HCT116 (cell line): ENCODE measurements at regions not wholly inside any gene's neighbourhood (a gene's known extent, or its start where the extent isn't known, plus 50 kb on each side); places are given as distances from the start of the nearest gene placed in this dataset.

Experiments used
- ATAC-seq: fragments of 200-7000 bp; cut with Tn5 transposase; 2 replicates; pipeline ENCODE4 v1.9.1; 2020; ENCODE audit warnings: mild to moderate bottlenecking, moderate library complexity
- BruUV-seq: library from RNA; stranded (reverse); fragments of 400-500 nt; replicated peaks from 2 replicates; lab custom pipeline; 2021; lab: Mats Ljungman, UMichigan
- CTCF ChIA-PET: fragments of 300-600 bp; sonication (Branson Sonifier 250); formaldehyde crosslinking; loops from one replicate; lab custom pipeline; 2021; ENCODE audit warnings: antibody characterized with exemption; lab: Charles Lee
- POLR2A ChIA-PET: fragments of 300-600, 350-600 bp; sonication (Branson Sonifier 250); formaldehyde crosslinking; loops from one replicate; lab custom pipeline; 2021; ENCODE audit warnings: antibody characterized with exemption; lab: Charles Lee
- RAD21 ChIA-PET, 2 experiments: fragments of 300-600 bp; sonication (Branson Sonifier 250); formaldehyde crosslinking; loops; one replicate each; lab custom pipeline; 2023; ENCODE audit warnings: low total read pairs in 2 of 2; ENCODE audit not compliant: uncharacterized antibody in 2 of 2, unreplicated experiment in 2 of 2, low non-redundant PET in 1 of 2; lab: Charles Lee
- DNase-seq: peaks from one replicate; pipeline ENCODE4 v3.0.0-alpha.2; 2010; ENCODE audit warnings: low read depth, low spot score
- H2AFZ ChIP-seq: fragments of 200-600 bp; shearing (Covaris generic), sonication (generic); 2 replicates; pipeline ENCODE4 v1.6.1; 2017; ENCODE audit warnings: low read depth, mixed run types, mixed read lengths, antibody characterized with exemption, low read length; ENCODE audit not compliant: poor library complexity, severe bottlenecking
- H3K27ac ChIP-seq: 2 replicates; pipeline ENCODE4 v1.5.1; 2012; ENCODE audit warnings: low read depth, low read length
- H3K27me3 ChIP-seq: fragments of 200-600 bp; sonication (generic); 2 replicates; pipeline ENCODE4 v1.6.1; 2016; ENCODE audit warnings: mixed run types, low read length, mixed read lengths; ENCODE audit not compliant: insufficient read depth
- H3K36me3 ChIP-seq, 2 experiments: fragments of 200-500 bp in 1 of 2; fragments of 200-600 bp in 1 of 2; sonication (Bioruptor generic) in 1 of 2; sonication (generic) in 1 of 2; 2 replicates each; pipeline versions ENCODE4 v1.5.1 to v1.6.1; 2014 to 2016; ENCODE audit warnings: low read length in 2 of 2, inconsistent platforms in 1 of 2, mixed read lengths in 1 of 2, mixed run types in 1 of 2; ENCODE audit not compliant: insufficient read depth in 2 of 2, control insufficient read depth in 1 of 2
- H3K4me1 ChIP-seq, 2 experiments: fragments of 200-600 bp in 1 of 2; sonication (generic) in 1 of 2; 2 replicates each; pipeline versions ENCODE4 v1.5.1 to v1.6.1; 2012 to 2017; ENCODE audit warnings: low read length in 2 of 2, inconsistent platforms in 1 of 2, mild to moderate bottlenecking in 1 of 2, mixed read lengths in 1 of 2, mixed run types in 1 of 2, moderate library complexity in 1 of 2; ENCODE audit not compliant: insufficient read depth in 2 of 2, control insufficient read depth in 1 of 2
- H3K4me2 ChIP-seq: fragments of 200-600 bp; sonication (generic); 2 replicates; pipeline ENCODE4 v1.6.1; 2017; ENCODE audit warnings: mixed run types, low read length, mixed read lengths
- H3K4me3 ChIP-seq, 2 experiments: fragments of 200-600 bp in 1 of 2; sonication (generic) in 1 of 2; replicated peaks in 1 of 2; 2 replicates each; pipeline ENCODE4 v1.5.1; 2011 to 2016; ENCODE audit warnings: low read length in 2 of 2, control low read depth in 1 of 2, low read depth in 1 of 2, mild to moderate bottlenecking in 1 of 2, mixed read lengths in 1 of 2, mixed run types in 1 of 2
- H3K79me2 ChIP-seq: fragments of 200-600 bp; sonication (generic); 2 replicates; pipeline ENCODE4 v1.6.1; 2017; ENCODE audit warnings: mild to moderate bottlenecking, mixed run types, low read length, moderate library complexity, mixed read lengths; ENCODE audit not compliant: insufficient read depth
- H3K9ac ChIP-seq: fragments of 200-600 bp; sonication (generic); 2 replicates; pipeline ENCODE4 v1.6.1; 2016; ENCODE audit warnings: low read length, mixed read lengths
- H3K9me2 ChIP-seq: fragments of 200-600 bp; sonication (generic), shearing (Covaris generic); 2 replicates; pipeline ENCODE4 v1.6.1; 2017; ENCODE audit warnings: mixed run types, mild to moderate bottlenecking, moderate library complexity; ENCODE audit not compliant: insufficient read depth
- H3K9me3 ChIP-seq, 2 experiments: fragments of 200-500 bp in 1 of 2; fragments of 200-600 bp in 1 of 2; sonication (Bioruptor generic) in 1 of 2; sonication (generic) in 1 of 2; 2 replicates each; pipeline ENCODE4 v1.6.1; 2014 to 2017; ENCODE audit warnings: low read length in 2 of 2, mixed read lengths in 2 of 2, inconsistent platforms in 1 of 2, low read depth in 1 of 2, mild to moderate bottlenecking in 1 of 2, mixed run types in 1 of 2, moderate library complexity in 1 of 2; ENCODE audit not compliant: control insufficient read depth in 1 of 2, insufficient read depth in 1 of 2
- H4K20me1 ChIP-seq: fragments of 200-600 bp; sonication (generic), shearing (Covaris generic); 2 replicates; pipeline ENCODE4 v1.6.1; 2017; ENCODE audit warnings: mixed run types, mild to moderate bottlenecking, moderate library complexity; ENCODE audit not compliant: insufficient read depth
- ATF3 ChIP-seq: IDR thresholded peaks from 2 replicates; pipeline ENCODE4 v1.6.1; 2012
- CBX3 ChIP-seq: IDR thresholded peaks from 2 replicates; pipeline ENCODE4 v1.6.1; 2012; ENCODE audit warnings: low read depth
- ELF1 ChIP-seq: IDR thresholded peaks from 2 replicates; pipeline ENCODE4 v1.6.1; 2012; ENCODE audit warnings: low read depth, borderline replicate concordance
- EZH2 ChIP-seq: fragments of 200-600 bp; sonication (generic); IDR thresholded peaks from 2 replicates; pipeline ENCODE4 v1.6.1; 2017; ENCODE audit warnings: antibody characterized with exemption, mixed run types
- EZH2phosphoT487 ChIP-seq: fragments of 200-600 bp; IDR thresholded peaks from 2 replicates; pipeline ENCODE4 v1.6.1; 2018; ENCODE audit warnings: antibody characterized with exemption, borderline replicate concordance
- POLR2A ChIP-seq: IDR thresholded peaks from 2 replicates; pipeline ENCODE4 v1.7.0; 2011; ENCODE audit warnings: borderline replicate concordance; ENCODE audit not compliant: insufficient read depth, insufficient read length; ENCODE audit errors: extremely low read depth
- SIN3A ChIP-seq: IDR thresholded peaks from 2 replicates; pipeline ENCODE4 v1.6.1; 2012; ENCODE audit warnings: low read depth
- SRF ChIP-seq: IDR thresholded peaks from 2 replicates; pipeline ENCODE4 v1.6.1; 2012; ENCODE audit warnings: low read depth
- ZBTB33 ChIP-seq: IDR thresholded peaks from 2 replicates; pipeline ENCODE4 v1.6.1; 2011; ENCODE audit warnings: mild to moderate bottlenecking, low read length, moderate library complexity; ENCODE audit not compliant: insufficient replicate concordance; ENCODE audit errors: extremely low read depth
- intact Hi-C: fragments of 100-400 bp; cut with micrococcal nuclease; formaldehyde crosslinking; loops from 2 replicates; pipeline ENCODE4 v1.10.0; 2022

- ChIA-PET POLR2A (no interaction called here), CTCF (no interaction called here)
- Histone ChIP-seq H3K36me3 (no peaks in the 10 kb centered on the region), H3K27ac (no peak overlapping the region)
- BruUV-seq = no TSS peak
- no peak for DNase-seq
- TF ChIP-seq EZH2phosphoT487 (no peak), SRF (no peak)
- TF ChIP-seq, all 23 proteins: peak for 0
- intact Hi-C loops = no loop called here
- Histone ChIP-seq H4K20me1 (no peaks in the 10 kb centered on the region), H3K4me2 (no peak overlapping the region), H3K4me1 (no peaks in the 10 kb centered on the region), H3K4me3 (no peak overlapping the region), H3K9me3 (no peaks in the 10 kb centered on the region), H3K9me2 (no peaks in the 10 kb centered on the region), H3K79me2 (no peaks in the 10 kb centered on the region), H2AFZ (no peak overlapping the region), H3K27me3 (peaks cover 16% of the 10 kb centered on the region; the same call in 1 of the 2 replicates), H3K9ac (no peak overlapping the region)
- RAD21 ChIA-PET = no interaction called here
- no peak for ATAC-seq
These were observed 95.6 kb upstream of the RALGAPA2 start for GRCh38 chr20:20808016-20808415.

- no peaks in the 10 kb centered on the region for H3K9me3 ChIP-seq
- no TSS peak for BruUV-seq
- CTCF ChIA-PET = no interaction called here
- no peaks in the 10 kb centered on the region for H3K9me2 ChIP-seq
- RAD21 ChIA-PET = no interaction called here
- intact Hi-C loops = no loop called here
- no peak overlapping the region for H3K4me2 ChIP-seq
- no peaks in the 10 kb centered on the region for H4K20me1 ChIP-seq
- no peak for DNase-seq
- no peak for ATAC-seq
- TF ChIP-seq EZH2 (no peak), ELF1 (no peak), SIN3A (no peak), ATF3 (no peak), ZBTB33 (no peak), POLR2A (no peak), SRF (no peak), CBX3 (no peak)
- TF ChIP-seq, all 23 proteins: peak for 0
- Histone ChIP-seq H3K27ac (no peak overlapping the region), H2AFZ (no peak overlapping the region), H3K79me2 (no peaks in the 10 kb centered on the region), H3K9ac (no peak overlapping the region), H3K36me3 (no peaks in the 10 kb centered on the region), H3K27me3 (peaks cover 16% of the 10 kb centered on the region; the same call in 1 of the 2 replicates), H3K4me1 (no peaks in the 10 kb centered on the region), H3K4me3 (no peak overlapping the region)
- POLR2A ChIA-PET = no interaction called here
These were observed 94.0 kb upstream of the RALGAPA2 start for GRCh38 chr20:20806121-20807095.
